OCI-LY3 (cell line): ENCODE measurements at regions not wholly inside any gene's neighbourhood (a gene's known extent, or its start where the extent isn't known, plus 50 kb on each side); places are given as distances from the start of the nearest gene placed in this dataset.

Experiments
- H2AFZ ChIP-seq: fragments of 200-600, 300-600 bp; shearing (Covaris generic); 2 replicates; pipeline ENCODE4 v1.6.0; 2014; ENCODE audit warnings: antibody characterized with exemption, low read depth, low read length
- H3K27ac ChIP-seq: fragments of 200-600, 300-600 bp; sonication (generic); 2 replicates; pipeline ENCODE4 v1.5.1; 2014; ENCODE audit warnings: mild to moderate bottlenecking, low read length, moderate library complexity, mixed read lengths
- H3K27me3 ChIP-seq: fragments of 200-600, 300-600 bp; sonication (generic); 2 replicates; pipeline ENCODE4 v1.6.1; 2014; ENCODE audit warnings: low read depth, low read length, mixed read lengths
- H3K36me3 ChIP-seq: fragments of 200-600, 300-600 bp; sonication (generic); replicated peaks from 2 replicates; pipeline ENCODE3; 2014; ENCODE audit warnings: low read depth, low read length, mixed read lengths
- H3K4me1 ChIP-seq: fragments of 300-600, 200-600 bp; sonication (generic); 2 replicates; pipeline ENCODE4 v1.6.1; 2014; ENCODE audit warnings: low read length, mixed read lengths
- H3K4me2 ChIP-seq: fragments of 200-600, 300-600 bp; sonication (generic); 2 replicates; pipeline ENCODE4 v1.6.1; 2014; ENCODE audit warnings: low read length, mixed read lengths
- H3K4me3 ChIP-seq: fragments of 300-600, 200-600 bp; sonication (generic); 2 replicates; pipeline ENCODE4 v1.5.1; 2014; ENCODE audit warnings: antibody characterized with exemption, mild to moderate bottlenecking, low read length, moderate library complexity
- H3K79me2 ChIP-seq: fragments of 300-600, 200-600 bp; shearing (Covaris generic); 2 replicates; pipeline ENCODE4 v1.6.1; 2014; ENCODE audit warnings: mild to moderate bottlenecking, low read length, mixed read lengths
- H3K9ac ChIP-seq: fragments of 300-600, 200-600 bp; shearing (Covaris generic); 2 replicates; pipeline ENCODE4 v1.6.0; 2014; ENCODE audit warnings: mild to moderate bottlenecking, low read length, moderate library complexity
- H3K9me3 ChIP-seq: fragments of 200-600, 300-600 bp; shearing (Covaris generic); 2 replicates; pipeline ENCODE4 v1.6.1; 2014; ENCODE audit warnings: low read length, mixed read lengths; ENCODE audit not compliant: insufficient read depth
- H4K20me1 ChIP-seq: fragments of 200-600, 300-600 bp; sonication (generic); 2 replicates; pipeline ENCODE4 v1.6.1; 2016; ENCODE audit warnings: low read length, mixed read lengths; ENCODE audit not compliant: insufficient read depth
- EZH2phosphoT487 ChIP-seq: fragments of 200-600 bp; shearing (Covaris generic); IDR thresholded peaks from 2 replicates; pipeline ENCODE4 v1.6.1; 2018; ENCODE audit warnings: antibody characterized with exemption, mixed run types, low read depth
- TF ChIP-seq, protein P1 (sequence below): fragments of 200-600, 300-600 bp; sonication (generic); IDR thresholded peaks from 2 replicates; pipeline ENCODE4 v1.5.1; 2014; ENCODE audit warnings: antibody characterized with exemption, low read length, low read depth

DNA sequence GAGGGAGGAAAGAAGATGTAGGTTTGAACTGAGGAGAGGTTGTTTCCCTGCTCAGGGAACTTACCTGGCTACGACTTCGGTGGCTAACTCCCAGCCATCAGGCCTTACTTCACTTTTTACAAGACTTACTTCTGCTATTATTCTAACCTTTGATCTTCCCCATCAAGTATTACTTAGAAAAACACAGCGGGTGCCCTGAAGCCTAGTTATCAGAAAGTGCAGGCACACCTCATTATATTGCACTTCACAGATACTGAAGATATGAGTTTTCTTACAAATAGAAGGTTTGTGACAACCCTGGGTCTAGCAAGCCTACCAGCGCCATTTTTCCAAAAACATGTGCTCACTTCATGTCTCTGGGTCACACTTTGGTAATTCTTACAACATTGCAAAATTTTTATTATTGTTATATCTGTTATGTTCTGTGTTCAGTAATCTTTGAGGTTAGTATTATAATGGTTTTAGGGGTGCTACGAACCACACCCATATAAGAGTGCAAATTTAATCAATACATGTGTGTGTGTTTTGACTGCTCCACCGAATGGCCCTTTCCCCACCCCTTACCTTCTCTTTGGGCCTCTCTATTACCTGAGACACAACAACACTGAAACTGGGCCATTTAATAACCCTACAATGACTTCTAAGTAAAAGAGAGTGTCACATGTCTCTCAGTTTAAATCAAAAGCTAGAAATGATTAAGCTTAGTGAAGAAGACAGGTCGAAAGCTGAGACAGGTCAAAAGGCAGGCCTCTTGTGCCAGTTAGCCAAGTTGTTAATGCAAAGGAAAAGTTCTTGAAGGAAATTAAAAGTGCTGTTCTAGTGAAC, 2102.7 kb upstream of the WWC1 start:
- Histone ChIP-seq H3K79me2 (no peaks in the 10 kb centered on the region), H4K20me1 (no peaks in the 10 kb centered on the region), H3K27me3 (no peaks in the 10 kb centered on the region), H3K36me3 (no peaks in the 10 kb centered on the region), H2AFZ (no peak overlapping the region), H3K4me2 (no peak overlapping the region), H3K27ac (no peak overlapping the region), H3K4me3 (no peak overlapping the region), H3K9me3 (no peaks in the 10 kb centered on the region), H3K4me1 (no peaks in the 10 kb centered on the region), H3K9ac (no peak overlapping the region)
- TF ChIP-seq, protein P1, sequence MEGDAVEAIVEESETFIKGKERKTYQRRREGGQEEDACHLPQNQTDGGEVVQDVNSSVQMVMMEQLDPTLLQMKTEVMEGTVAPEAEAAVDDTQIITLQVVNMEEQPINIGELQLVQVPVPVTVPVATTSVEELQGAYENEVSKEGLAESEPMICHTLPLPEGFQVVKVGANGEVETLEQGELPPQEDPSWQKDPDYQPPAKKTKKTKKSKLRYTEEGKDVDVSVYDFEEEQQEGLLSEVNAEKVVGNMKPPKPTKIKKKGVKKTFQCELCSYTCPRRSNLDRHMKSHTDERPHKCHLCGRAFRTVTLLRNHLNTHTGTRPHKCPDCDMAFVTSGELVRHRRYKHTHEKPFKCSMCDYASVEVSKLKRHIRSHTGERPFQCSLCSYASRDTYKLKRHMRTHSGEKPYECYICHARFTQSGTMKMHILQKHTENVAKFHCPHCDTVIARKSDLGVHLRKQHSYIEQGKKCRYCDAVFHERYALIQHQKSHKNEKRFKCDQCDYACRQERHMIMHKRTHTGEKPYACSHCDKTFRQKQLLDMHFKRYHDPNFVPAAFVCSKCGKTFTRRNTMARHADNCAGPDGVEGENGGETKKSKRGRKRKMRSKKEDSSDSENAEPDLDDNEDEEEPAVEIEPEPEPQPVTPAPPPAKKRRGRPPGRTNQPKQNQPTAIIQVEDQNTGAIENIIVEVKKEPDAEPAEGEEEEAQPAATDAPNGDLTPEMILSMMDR, result no peak
- TF ChIP-seq EZH2phosphoT487, result no peak

DNA sequence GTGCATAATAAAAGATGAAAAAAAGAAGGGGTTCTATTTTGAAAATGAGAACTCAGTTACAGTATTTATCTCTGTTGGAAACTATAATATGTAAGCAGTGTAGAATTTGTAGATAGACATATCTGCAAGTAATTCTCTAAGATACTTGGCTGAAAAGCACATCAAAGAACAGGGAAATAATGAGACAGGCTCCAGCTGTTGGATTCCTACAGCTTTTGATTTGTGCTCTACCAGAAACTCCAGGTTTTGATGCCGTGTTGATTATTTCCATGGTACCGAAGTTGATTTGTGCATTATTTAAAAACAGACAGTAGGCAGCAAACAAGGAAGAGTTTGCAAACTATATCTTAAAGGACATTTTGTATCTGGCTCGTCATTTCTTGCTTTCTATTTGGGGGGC, 2098.7 kb upstream of the WWC1 start:
- H3K9me3 ChIP-seq, result no peaks in the 10 kb centered on the region

DNA sequence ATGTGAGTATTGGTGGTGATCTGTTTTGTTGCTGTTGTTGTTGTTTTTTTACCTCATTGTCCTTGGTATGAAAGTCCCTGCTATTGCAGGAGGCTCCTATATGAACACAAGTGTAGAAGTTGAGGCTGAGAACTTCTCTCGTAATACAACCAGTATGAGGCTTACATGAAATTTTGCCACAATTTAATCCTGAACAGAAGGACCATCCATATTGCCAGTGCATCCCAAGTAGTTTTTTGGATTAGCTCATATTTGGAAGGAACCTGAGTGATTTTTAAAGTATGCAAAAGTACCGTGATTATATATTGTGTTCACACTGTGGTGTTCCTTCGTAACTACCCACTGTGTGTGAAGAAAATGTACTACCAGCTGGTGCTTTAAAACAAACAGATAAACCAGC, 2095.5 kb upstream of the WWC1 start:
- Histone ChIP-seq H3K4me1 (no peaks in the 10 kb centered on the region), H4K20me1 (no peaks in the 10 kb centered on the region), H3K4me3 (no peak overlapping the region), H3K79me2 (no peaks in the 10 kb centered on the region), H3K9me3 (no peaks in the 10 kb centered on the region), H3K27me3 (no peaks in the 10 kb centered on the region), H3K36me3 (no peaks in the 10 kb centered on the region), H3K27ac (no peak overlapping the region), H3K4me2 (no peak overlapping the region), H3K9ac (no peak overlapping the region), H2AFZ (no peak overlapping the region)
- TF ChIP-seq, protein P1, result no peak
- no peak for TF ChIP-seq EZH2phosphoT487

More for the DNA sequence above, 2098.7 kb upstream of the WWC1 start:
- Histone ChIP-seq H3K36me3 (no peaks in the 10 kb centered on the region), H3K4me1 (no peaks in the 10 kb centered on the region), H3K9ac (no peak overlapping the region), H2AFZ (no peak overlapping the region), H3K4me2 (no peak overlapping the region), H4K20me1 (no peaks in the 10 kb centered on the region), H3K4me3 (no peak overlapping the region), H3K79me2 (no peaks in the 10 kb centered on the region), H3K27ac (no peak overlapping the region), H3K27me3 (no peaks in the 10 kb centered on the region)
- TF ChIP-seq, protein P1, result no peak

DNA sequence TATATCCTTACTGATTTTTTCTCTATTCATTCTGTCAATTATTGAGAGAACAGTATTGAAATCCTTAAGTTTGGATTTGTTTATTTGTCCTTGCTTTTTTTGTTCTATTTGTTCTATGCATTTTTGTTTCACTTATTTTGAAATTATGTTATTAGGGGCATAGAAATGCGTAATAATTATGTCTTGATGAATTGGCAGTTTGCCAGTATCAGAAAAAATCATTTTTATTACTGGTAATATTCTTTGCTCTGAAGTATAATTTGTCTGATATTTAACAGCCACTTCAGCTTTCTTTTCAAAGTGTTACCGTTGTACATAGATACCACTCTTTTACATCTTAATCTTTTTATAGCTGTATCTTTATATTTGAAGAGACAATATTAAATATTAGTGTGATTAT, 2090.9 kb upstream of the WWC1 start:
- Histone ChIP-seq H4K20me1 (no peaks in the 10 kb centered on the region), H3K27ac (no peak overlapping the region), H2AFZ (no peak overlapping the region), H3K27me3 (no peaks in the 10 kb centered on the region), H3K4me2 (no peak overlapping the region), H3K9me3 (no peaks in the 10 kb centered on the region), H3K4me3 (no peak overlapping the region), H3K9ac (no peak overlapping the region), H3K79me2 (no peaks in the 10 kb centered on the region), H3K4me1 (no peaks in the 10 kb centered on the region), H3K36me3 (no peaks in the 10 kb centered on the region)
- TF ChIP-seq, protein P1, result no peak
- no peak for TF ChIP-seq EZH2phosphoT487
